Bronchial epithelial cell (primary cell): ENCODE measurements at regions not wholly inside any gene's neighbourhood (a gene's known extent, or its start where the extent isn't known, plus 50 kb on each side); places are given as distances from the start of the nearest gene placed in this dataset.

Experiments
- DNase-seq: peaks from one replicate; pipeline ENCODE4 v3.0.0-alpha.2; 2010; ENCODE audit warnings: low read depth
- FAIRE-seq: peaks from 2 replicates; lab custom pipeline; 2011; peaks lifted over from hg19 to GRCh38; lab: Jason Lieb, UNC
- H3K27me3 ChIP-seq: 2 replicates; pipeline ENCODE4 v1.5.1; 2011; ENCODE audit warnings: low read length; ENCODE audit not compliant: control insufficient read depth, insufficient read depth
- H3K36me3 ChIP-seq: 2 replicates; pipeline ENCODE4 v1.5.1; 2011; ENCODE audit warnings: low read length; ENCODE audit not compliant: control insufficient read depth, insufficient read depth
- H3K4me3 ChIP-seq: 2 replicates; pipeline ENCODE4 v1.5.1; 2011; ENCODE audit warnings: mild to moderate bottlenecking, low read depth, low read length, control low read depth
- CTCF ChIP-seq: IDR thresholded peaks from 2 replicates; pipeline ENCODE4 v1.5.1; 2011; ENCODE audit warnings: mild to moderate bottlenecking, moderate library complexity, low read length, control low read depth, inconsistent platforms; ENCODE audit not compliant: insufficient read depth, severe bottlenecking

GRCh38 chr14:38385836-38386235 lies 129.9 kb upstream of the CLEC14A start:
- no peak for TF ChIP-seq CTCF
- FAIRE-seq, result no peak
- Histone ChIP-seq H3K36me3 (no peaks in the 10 kb centered on the region), H3K27me3 (no peaks in the 10 kb centered on the region), H3K4me3 (no peak overlapping the region)
- no peak for DNase-seq

- Histone ChIP-seq H3K27me3 (no peaks in the 10 kb centered on the region), H3K36me3 (no peaks in the 10 kb centered on the region), H3K4me3 (no peak overlapping the region)
- FAIRE-seq (no peak), DNase-seq (no peak)
- TF ChIP-seq CTCF, result no peak
These were observed 129.4 kb upstream of the CLEC14A start for GRCh38 chr14:38385343-38385742.

- no peaks in the 10 kb centered on the region for H3K36me3 ChIP-seq
- no peaks in the 10 kb centered on the region for H3K27me3 ChIP-seq
- DNase-seq (no peak), FAIRE-seq (no peak)
- no peak overlapping the region for H3K4me3 ChIP-seq
- no peak for TF ChIP-seq CTCF
These were observed 128.8 kb upstream of the CLEC14A start for GRCh38 chr14:38384741-38385140.

GRCh38 chr14:38367922-38368321 lies 112.0 kb upstream of the CLEC14A start:
- FAIRE-seq (no peak), DNase-seq (no peak)
- no peak overlapping the region for H3K4me3 ChIP-seq
- no peak for TF ChIP-seq CTCF
- no peaks in the 10 kb centered on the region for H3K36me3 ChIP-seq
- no peaks in the 10 kb centered on the region for H3K27me3 ChIP-seq

- H3K4me3 ChIP-seq, result no peak overlapping the region
- no peaks in the 10 kb centered on the region for H3K27me3 ChIP-seq
- DNase-seq, result no peak
- FAIRE-seq, result no peak
- no peaks in the 10 kb centered on the region for H3K36me3 ChIP-seq
- TF ChIP-seq CTCF, result no peak
These were observed 110.5 kb upstream of the CLEC14A start for GRCh38 chr14:38366374-38366773.

- H3K4me3 ChIP-seq, result no peak overlapping the region
- no peaks in the 10 kb centered on the region for H3K36me3 ChIP-seq
- DNase-seq, result no peak
- no peak for FAIRE-seq
- no peaks in the 10 kb centered on the region for H3K27me3 ChIP-seq
- no peak for TF ChIP-seq CTCF
These were observed 107.3 kb upstream of the CLEC14A start for GRCh38 chr14:38363217-38363616.
